GM19455 (cell line): ENCODE measurements at regions not wholly inside any gene's neighbourhood (a gene's known extent, or its start where the extent isn't known, plus 50 kb on each side); places are given as distances from the start of the nearest gene placed in this dataset.
"Not testable (repeated sequence)": the region's sequence is repeated elsewhere in the genome, so short reads cannot be mapped to it uniquely, and the experiment has no call there.

ENCODE experiments used
- ATAC-seq: cut with Tn5 transposase; IDR thresholded peaks from one replicate; pipeline ENCODE4 v1.9.1; 2021; ENCODE audit not compliant: unreplicated experiment

GRCh38 chr1:208344202-208344857 lies 100.1 kb upstream of the PLXNA2 start:
- ATAC-seq: no peak

- no peak for ATAC-seq
Observed at GRCh38 chr1:208347191-208347590, 103.0 kb upstream of the PLXNA2 start.

GRCh38 chr1:208349694-208350330 lies 105.6 kb upstream of the PLXNA2 start:
- no peak for ATAC-seq

- ATAC-seq: no peak
Observed at GRCh38 chr1:208350815-208351214, 106.6 kb upstream of the PLXNA2 start.

- no peak for ATAC-seq
Observed at GRCh38 chr1:208351838-208352237, 107.7 kb upstream of the PLXNA2 start.

GRCh38 chr1:208353797-208354196 lies 109.6 kb upstream of the PLXNA2 start:
- not testable (repeated sequence) for ATAC-seq

- no peak for ATAC-seq
Observed at GRCh38 chr1:208357644-208358507, 113.7 kb upstream of the PLXNA2 start.

- no peak for ATAC-seq
Observed at GRCh38 chr1:208358651-208359050, 114.5 kb upstream of the PLXNA2 start.

- ATAC-seq: no peak
Observed at GRCh38 chr1:208362011-208362410, 117.8 kb upstream of the PLXNA2 start.

GRCh38 chr1:208366559-208366958 lies 122.4 kb upstream of the PLXNA2 start:
- no peak for ATAC-seq

- no peak for ATAC-seq
Observed at GRCh38 chr1:208369045-208369444, 124.9 kb upstream of the PLXNA2 start.

- no peak for ATAC-seq
Observed at GRCh38 chr1:208369658-208370057, 125.5 kb upstream of the PLXNA2 start.

- no peak for ATAC-seq
Observed at GRCh38 chr1:208374391-208374941, 130.3 kb upstream of the PLXNA2 start.

GRCh38 chr1:208381481-208381880 lies 137.3 kb upstream of the PLXNA2 start:
- no peak for ATAC-seq

GRCh38 chr1:208387908-208388811 lies 144.0 kb upstream of the PLXNA2 start:
- ATAC-seq: no peak

- no peak for ATAC-seq
Observed at GRCh38 chr1:208393416-208393815, 149.2 kb upstream of the PLXNA2 start.

- ATAC-seq: no peak
Observed at GRCh38 chr1:208393826-208394225, 149.6 kb upstream of the PLXNA2 start.

GRCh38 chr1:208397286-208397685 lies 153.1 kb upstream of the PLXNA2 start:
- no peak for ATAC-seq

GRCh38 chr1:208405014-208405413 lies 160.8 kb upstream of the PLXNA2 start:
- no peak for ATAC-seq

GRCh38 chr1:208409176-208409575 lies 165.0 kb upstream of the PLXNA2 start:
- ATAC-seq: no peak

GRCh38 chr1:208410409-208410808 lies 166.2 kb upstream of the PLXNA2 start:
- no peak for ATAC-seq
